NAMALWA (cell line): ENCODE measurements at regions not wholly inside any gene's neighbourhood (a gene's known extent, or its start where the extent isn't known, plus 50 kb on each side); places are given as distances from the start of the nearest gene placed in this dataset.
A peak's percentile ranks its signal among the peaks of the same experiment; 100 is the strongest.

Experiments
- DNase-seq: peaks from one replicate; pipeline ENCODE4 v3.0.0-alpha.2; 2015; ENCODE audit warnings: low spot score

GRCh38 chr4:162732876-162733275, 433.8 kb downstream of the NAF1 start:
- DNase-seq: no peak

- DNase-seq: no peak
These were observed 438.9 kb downstream of the NAF1 start for GRCh38 chr4:162727766-162728165.

- no peak for DNase-seq
These were observed 439.5 kb downstream of the NAF1 start for GRCh38 chr4:162727232-162727631.

DNA sequence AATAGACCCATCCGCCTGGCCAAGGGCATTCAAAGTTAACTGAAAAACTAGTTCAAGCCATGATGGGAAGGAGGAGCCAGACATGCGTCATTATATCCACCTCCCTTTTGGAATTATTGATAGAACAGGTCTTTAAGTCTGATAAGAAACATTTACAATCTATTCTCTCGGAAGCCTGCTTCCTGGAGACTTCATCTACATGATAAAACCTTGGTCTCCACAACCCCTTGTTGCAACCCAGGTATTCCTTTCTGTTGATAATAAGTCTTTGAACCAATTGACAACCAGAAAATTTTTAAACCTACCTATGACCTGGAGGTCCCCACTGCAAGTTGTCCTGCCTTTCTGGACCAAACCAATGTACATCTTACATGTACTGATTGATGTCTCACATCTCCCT, 451.3 kb downstream of the NAF1 start:
- no peak for DNase-seq

- no peak for DNase-seq
These were observed 458.7 kb downstream of the NAF1 start for GRCh38 chr4:162707962-162708361.

GRCh38 chr4:162706632-162707031, 460.1 kb downstream of the NAF1 start:
- no peak for DNase-seq

DNA sequence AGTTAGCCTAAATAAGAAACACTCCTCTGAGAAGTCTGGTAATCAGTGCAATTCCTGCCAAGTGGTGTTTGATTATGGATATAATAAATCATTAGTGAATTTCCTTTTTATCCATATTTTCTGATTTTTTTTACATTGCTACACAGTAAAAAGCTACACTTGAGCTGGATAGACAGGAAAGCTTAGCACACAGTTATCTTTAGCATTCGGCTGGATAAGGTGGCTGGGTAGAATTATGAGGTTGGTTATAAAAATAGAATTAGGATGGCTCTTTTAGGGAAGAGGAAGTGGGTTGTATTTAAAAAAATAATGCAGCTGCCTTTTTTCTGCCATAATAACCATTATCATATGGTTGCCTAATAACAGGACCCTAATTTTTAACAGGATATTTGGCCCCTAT, 460.6 kb downstream of the NAF1 start:
- DNase-seq: no peak

DNA sequence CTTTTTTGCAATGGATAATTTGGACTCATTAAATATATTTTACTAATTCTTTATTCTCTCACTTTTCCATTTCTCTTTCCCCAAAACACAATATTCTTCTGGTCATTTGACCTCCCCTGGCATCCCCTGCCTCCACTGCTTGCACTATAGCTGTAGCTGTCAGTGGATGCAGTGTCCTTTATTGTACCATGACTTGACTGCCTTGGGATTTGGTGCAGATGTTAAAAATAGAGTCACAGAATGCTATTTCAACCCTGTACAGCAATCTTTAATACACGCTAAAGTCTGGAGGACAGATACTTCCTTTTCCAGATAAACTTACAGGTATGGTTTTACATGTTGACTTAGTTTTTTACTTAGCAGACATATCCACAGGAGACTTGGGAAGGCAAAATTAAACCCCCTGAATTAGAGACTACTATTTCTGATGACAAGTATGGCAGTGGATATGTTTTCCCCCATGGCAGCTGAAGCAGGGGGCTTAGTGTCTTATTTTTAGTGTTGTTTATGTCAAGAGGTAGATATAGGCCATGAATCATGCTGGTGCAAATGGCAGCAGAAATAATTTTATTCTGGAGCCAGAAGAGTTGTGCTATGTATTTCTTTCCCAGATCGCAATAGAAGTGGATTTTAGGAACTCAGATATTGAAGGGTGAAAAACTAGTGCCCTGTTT, 461.4 kb downstream of the NAF1 start:
- no peak for DNase-seq

DNA sequence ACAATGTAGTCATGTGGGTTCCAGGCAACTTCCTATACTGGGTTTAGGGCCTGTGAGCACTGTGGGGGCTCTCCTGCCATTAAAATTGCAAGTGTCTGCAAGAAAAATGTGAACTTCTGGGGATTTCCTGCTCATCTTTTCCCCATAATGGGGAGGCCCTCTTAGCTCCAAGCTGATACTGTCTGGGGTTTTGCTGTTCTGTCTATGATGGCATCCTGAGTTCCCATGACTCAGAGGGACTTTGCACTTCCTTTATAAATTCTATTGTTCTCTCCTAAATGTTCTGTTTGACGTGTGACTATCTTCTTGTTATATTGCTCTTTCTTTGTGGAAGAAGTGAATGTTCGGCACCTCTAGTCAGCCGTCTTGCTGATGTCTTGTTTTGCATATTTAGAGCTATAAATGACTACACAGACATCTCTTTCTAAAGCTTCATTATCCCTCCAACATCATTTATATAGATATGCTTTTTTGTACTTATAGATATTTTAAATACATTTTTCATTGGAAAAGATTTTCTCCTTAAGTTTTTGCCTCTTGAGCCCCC, 465.8 kb downstream of the NAF1 start:
- no peak for DNase-seq

DNA sequence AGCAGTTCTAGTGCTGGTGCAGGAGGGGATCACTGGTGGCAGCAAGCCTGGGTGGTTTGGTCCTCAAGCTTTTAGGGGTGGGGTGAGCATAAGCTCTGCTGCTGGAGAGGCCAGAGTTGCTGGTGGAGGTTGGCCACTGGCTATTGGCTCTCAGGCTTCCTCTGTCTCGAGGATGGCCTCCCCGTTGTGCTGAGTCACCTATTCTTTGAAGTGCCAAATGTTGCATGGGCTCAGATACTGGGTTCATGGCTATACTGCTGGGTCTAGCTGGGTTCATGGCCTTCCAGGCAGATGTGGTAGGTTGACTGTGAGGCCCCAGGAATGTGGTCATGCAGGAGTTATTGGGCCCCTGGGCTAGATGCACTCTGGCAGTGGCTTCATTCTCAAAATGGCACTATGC, 466.3 kb downstream of the NAF1 start:
- DNase-seq: no peak

DNA sequence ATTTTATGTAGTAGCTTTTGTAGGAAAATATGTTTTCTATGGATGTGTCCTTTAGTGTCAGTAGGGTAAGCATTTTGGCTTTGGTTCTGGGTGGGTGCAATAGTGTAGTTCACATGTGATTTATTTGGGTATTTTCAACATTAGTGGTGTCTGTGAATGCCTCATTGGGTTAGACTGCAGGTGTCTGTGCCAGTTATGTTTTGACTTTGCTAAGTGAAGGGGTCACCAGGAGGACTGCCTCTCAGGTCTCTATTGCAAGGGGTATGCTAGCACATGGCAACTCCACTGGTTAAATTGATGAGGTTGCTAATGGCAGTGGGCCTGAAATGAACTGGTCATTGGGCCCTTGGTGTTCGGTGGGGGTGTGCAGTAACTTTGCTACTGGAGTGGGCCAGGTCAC, 467.1 kb downstream of the NAF1 start:
- no peak for DNase-seq

- DNase-seq: no peak
These were observed 481.3 kb downstream of the NAF1 start for GRCh38 chr4:162685410-162685809.

GRCh38 chr4:162684998-162685397, 481.7 kb downstream of the NAF1 start:
- DNase-seq: no peak

- no peak for DNase-seq
These were observed 482.4 kb downstream of the NAF1 start for GRCh38 chr4:162684371-162684700.

DNA sequence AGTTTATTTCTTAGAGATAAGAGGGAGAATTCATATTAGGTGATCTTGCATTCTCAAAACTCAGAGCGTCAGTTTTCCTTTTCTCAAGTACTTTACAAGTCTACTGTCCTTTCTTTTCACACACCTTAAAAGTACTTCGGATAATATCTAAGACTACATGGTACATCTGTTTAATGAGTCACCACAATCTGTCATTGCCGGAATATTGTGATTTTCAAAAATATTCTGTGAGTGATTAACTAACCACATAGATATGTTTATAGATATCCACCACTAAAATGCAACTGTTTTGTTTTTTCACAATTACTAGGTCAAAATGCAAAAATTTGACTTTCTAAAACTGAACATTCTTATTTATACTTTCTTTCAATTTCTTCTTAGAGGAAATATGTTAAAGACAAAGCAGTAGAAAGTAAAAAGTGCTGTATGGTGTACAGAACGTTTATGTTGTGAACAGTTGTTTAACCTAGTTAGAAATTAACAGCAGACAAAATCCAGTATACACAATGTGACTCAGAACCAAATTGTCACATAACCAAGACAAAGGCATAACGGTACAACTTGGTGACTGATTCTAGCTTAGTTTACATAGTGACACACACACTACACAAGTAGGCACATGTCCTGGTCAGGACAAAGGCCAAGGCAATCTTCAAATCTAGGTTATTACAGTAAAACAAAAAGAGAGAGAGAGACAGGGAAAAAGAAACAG, 482.9 kb downstream of the NAF1 start:
- no peak for DNase-seq

DNA sequence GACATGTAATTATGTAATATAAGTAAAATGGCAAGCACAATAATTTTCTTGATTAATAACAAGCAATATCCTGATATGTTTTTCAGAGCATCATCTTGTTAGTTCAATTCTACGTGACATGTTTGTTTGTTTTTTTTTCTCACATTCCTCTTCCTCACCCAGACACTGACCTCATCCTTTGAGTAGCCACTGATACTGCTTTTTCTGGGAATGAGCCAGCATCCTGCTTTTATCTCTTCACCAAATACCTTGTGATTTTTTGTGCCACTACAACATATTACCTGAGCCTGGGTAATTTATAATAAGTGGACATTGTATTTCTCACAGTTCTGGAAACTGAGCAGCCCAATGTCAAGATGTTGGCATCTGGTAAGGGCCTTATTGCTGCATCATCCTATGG, 484.0 kb downstream of the NAF1 start:
- no peak for DNase-seq

- DNase-seq: no peak
These were observed 485.5 kb downstream of the NAF1 start for GRCh38 chr4:162681212-162681611.

GRCh38 chr4:162675661-162676060, 491.0 kb downstream of the NAF1 start:
- DNase-seq: no peak

DNA sequence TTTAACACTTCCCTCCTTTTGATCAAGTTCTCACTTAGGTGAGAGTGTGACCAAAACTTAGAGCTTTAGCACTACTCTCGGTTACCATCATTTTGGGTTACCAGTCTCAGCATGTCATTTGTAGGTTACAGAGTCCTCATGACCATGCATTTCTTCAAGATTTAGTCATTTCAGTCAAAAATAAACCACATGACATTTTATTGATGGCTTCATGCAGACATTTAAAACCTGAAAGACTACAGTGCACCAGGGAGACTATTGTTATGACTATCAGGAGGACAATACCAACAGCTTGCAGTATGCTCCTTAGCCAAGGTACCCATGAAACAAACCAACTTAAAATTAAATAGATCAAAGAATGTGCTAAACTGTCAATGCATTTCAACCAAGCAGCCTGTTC, 498.1 kb upstream of the FSTL5 start:
- no peak for DNase-seq

DNA sequence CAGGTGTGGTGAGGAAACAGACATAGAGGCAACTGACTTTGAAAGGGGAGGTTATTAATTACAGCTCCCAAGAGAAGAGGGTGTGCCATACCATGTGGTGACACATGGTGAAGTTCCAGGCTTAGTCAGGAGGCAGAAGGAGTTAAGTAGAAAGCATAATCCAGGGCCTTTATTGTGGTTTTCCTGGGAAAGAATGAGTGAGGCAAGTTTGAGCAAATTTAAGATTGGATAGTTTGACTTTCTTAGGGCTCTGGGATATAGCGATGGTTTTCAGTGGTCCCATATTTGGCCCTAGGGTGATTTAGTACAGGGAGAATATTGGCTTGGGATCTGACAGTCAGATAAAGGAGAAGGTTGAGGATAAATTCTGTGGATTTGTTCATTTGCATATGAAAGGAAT, 495.9 kb upstream of the FSTL5 start:
- DNase-seq: no peak

GRCh38 chr4:162657966-162658365, 494.2 kb upstream of the FSTL5 start:
- DNase-seq: no peak

GRCh38 chr4:162650166-162650565, 486.4 kb upstream of the FSTL5 start:
- no peak for DNase-seq

GRCh38 chr4:162645381-162645780, 481.6 kb upstream of the FSTL5 start:
- peak; percentile 2 for DNase-seq

DNA sequence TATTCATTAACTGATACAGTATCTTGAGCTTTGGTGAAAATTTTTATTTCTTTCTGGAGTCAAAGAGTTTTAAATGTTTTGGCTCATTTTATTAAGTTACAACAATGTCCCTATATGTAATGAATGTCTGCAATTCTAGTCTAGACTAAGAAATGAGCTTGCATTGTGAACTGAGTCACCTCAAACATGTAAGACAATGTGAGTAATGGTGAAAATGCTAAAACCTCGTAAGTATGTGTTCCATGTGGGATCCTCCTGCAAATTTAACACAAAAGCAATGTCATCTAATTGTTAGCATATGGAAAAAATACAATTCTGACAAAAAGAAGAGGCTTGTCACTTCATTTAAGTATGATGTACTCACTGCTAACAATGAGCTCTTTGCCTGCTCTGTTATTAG, 480.5 kb upstream of the FSTL5 start:
- no peak for DNase-seq
